CD14-positive monocyte (primary cell): ENCODE measurements at regions not wholly inside any gene's neighbourhood (a gene's known extent, or its start where the extent isn't known, plus 50 kb on each side); places are given as distances from the start of the nearest gene placed in this dataset.

Source experiments
- DNase-seq, 3 donors: peaks; one replicate each; pipeline ENCODE4 v3.0.0-alpha.2; 2011 to 2022
- H2AFZ ChIP-seq: 2 replicates; pipeline ENCODE4 v1.6.0; 2012; ENCODE audit warnings: mild to moderate bottlenecking, low read depth, low read length, inconsistent platforms; ENCODE audit not compliant: insufficient read depth, poor library complexity, severe bottlenecking
- H3K27ac ChIP-seq, 2 donors: 1 replicate in 1 of 2; 2 replicates in 1 of 2; pipeline ENCODE4 v1.5.1; 2012 to 2013; ENCODE audit warnings: low read length in 2 of 2, control low read depth in 1 of 2, inconsistent platforms in 1 of 2, low read depth in 1 of 2, mild to moderate bottlenecking in 1 of 2
- H3K27me3 ChIP-seq, 2 donors: one replicate each; pipeline versions ENCODE4 v1.6.0 to v1.6.1; 2011 to 2013; ENCODE audit warnings: low read length in 2 of 2; ENCODE audit not compliant: control insufficient read depth in 2 of 2, insufficient read depth in 2 of 2
- H3K36me3 ChIP-seq, 2 donors: replicated peaks in 1 of 2; 1 replicate in 1 of 2; 2 replicates in 1 of 2; pipeline versions ENCODE4 v1.5.1 to v1.6.1; 2012 to 2013; ENCODE audit warnings: low read length in 2 of 2, control low read depth in 1 of 2, inconsistent platforms in 1 of 2, mild to moderate bottlenecking in 1 of 2; ENCODE audit not compliant: insufficient read depth in 2 of 2, control insufficient read depth in 1 of 2
- H3K4me1 ChIP-seq, 2 donors: 1 replicate in 1 of 2; 2 replicates in 1 of 2; pipeline versions ENCODE4 v1.5.1 to v1.6.1; 2012 to 2013; ENCODE audit warnings: low read length in 2 of 2, control low read depth in 1 of 2, inconsistent platforms in 1 of 2, mild to moderate bottlenecking in 1 of 2, moderate library complexity in 1 of 2; ENCODE audit not compliant: insufficient read depth in 2 of 2, control insufficient read depth in 1 of 2
- H3K4me2 ChIP-seq: replicated peaks from 2 replicates; pipeline ENCODE3; 2012; ENCODE audit warnings: low read length, moderate library complexity, mild to moderate bottlenecking; ENCODE audit not compliant: poor library complexity, severe bottlenecking; ENCODE audit errors: extremely low read depth
- H3K4me3 ChIP-seq, 3 experiments: fragments of 200-600 bp in 1 of 3; sonication (generic) in 1 of 3; replicated peaks in 1 of 3; 1 replicate in 2 of 3; 2 replicates in 1 of 3; pipeline ENCODE4 v1.5.1; 2011 to 2013; ENCODE audit warnings: low read length in 3 of 3, mild to moderate bottlenecking in 3 of 3, control low read depth in 2 of 3, low read depth in 2 of 3, inconsistent platforms in 1 of 3, moderate library complexity in 1 of 3
- H3K79me2 ChIP-seq: 2 replicates; pipeline ENCODE4 v1.6.0; 2012; ENCODE audit warnings: mild to moderate bottlenecking, control low read depth, inconsistent platforms, low read length, moderate library complexity; ENCODE audit not compliant: insufficient read depth
- H3K9ac ChIP-seq: 2 replicates; pipeline ENCODE4 v1.6.0; 2017; ENCODE audit warnings: low read length, mild to moderate bottlenecking; ENCODE audit not compliant: insufficient read depth, poor library complexity, severe bottlenecking
- H3K9me3 ChIP-seq, 2 donors: replicated peaks in 1 of 2; 1 replicate in 1 of 2; 2 replicates in 1 of 2; pipeline versions ENCODE4 v1.5.1 to v1.6.1; 2012 to 2013; ENCODE audit warnings: low read length in 2 of 2, control low read depth in 1 of 2; ENCODE audit not compliant: control insufficient read depth in 1 of 2, insufficient read depth in 1 of 2
- H4K20me1 ChIP-seq: 2 replicates; pipeline ENCODE4 v1.6.0; 2012; ENCODE audit warnings: mild to moderate bottlenecking, low read length, control low read depth, moderate library complexity; ENCODE audit not compliant: insufficient read depth
- H3K27ac Mint-ChIP-seq, 7 donors: one replicate each; pipeline ENCODE4 v1.8.0; 2020; ENCODE audit warnings: mild to moderate bottlenecking in 7 of 7, mixed read lengths in 7 of 7, moderate library complexity in 6 of 7, inconsistent platforms in 2 of 7
- H3K27me3 Mint-ChIP-seq, 3 donors: one replicate each; pipeline ENCODE4 v1.8.0; 2021 to 2022; ENCODE audit warnings: low read depth in 3 of 3, mild to moderate bottlenecking in 3 of 3, mixed read lengths in 3 of 3, moderate library complexity in 3 of 3, inconsistent platforms in 1 of 3
- H3K36me3 Mint-ChIP-seq, 2 donors: one replicate each; pipeline ENCODE4 v1.8.0; 2020; ENCODE audit warnings: mixed read lengths in 2 of 2, inconsistent platforms in 1 of 2, mild to moderate bottlenecking in 1 of 2
- H3K4me1 Mint-ChIP-seq: one replicate; pipeline ENCODE4 v1.8.0; 2020; ENCODE audit warnings: mild to moderate bottlenecking, mixed read lengths
- H3K4me3 Mint-ChIP-seq, 2 donors: one replicate each; pipeline ENCODE4 v1.8.0; 2020; ENCODE audit warnings: mild to moderate bottlenecking in 2 of 2, mixed read lengths in 2 of 2, moderate library complexity in 1 of 2
- H3K9me3 Mint-ChIP-seq, 7 donors: one replicate each; pipeline ENCODE4 v1.8.0; 2020 to 2022; ENCODE audit warnings: mixed read lengths in 7 of 7, mild to moderate bottlenecking in 6 of 7, moderate library complexity in 6 of 7, inconsistent platforms in 2 of 7
- WGBS: methylation state at CpG from one replicate; pipeline ENCODE4 v1.1.5; 2013; ENCODE audit warnings: missing lambda C conversion rate; ENCODE audit not compliant: insufficient coverage; 5-methylcytosine and 5-hydroxymethylcytosine counted together
- intact Hi-C, 2 donors: fragments of 100-400 bp; cut with micrococcal nuclease; formaldehyde crosslinking; loops; one replicate each; pipeline versions ENCODE4 v1.15.0 to v1.15.1; 2023
- TF ChIP-seq, protein P1 (sequence below): fragments of 200-600 bp; IDR thresholded peaks from one replicate; pipeline ENCODE4 v1.8.0; 2022; ENCODE audit warnings: antibody characterized with exemption, mild to moderate bottlenecking

DNA sequence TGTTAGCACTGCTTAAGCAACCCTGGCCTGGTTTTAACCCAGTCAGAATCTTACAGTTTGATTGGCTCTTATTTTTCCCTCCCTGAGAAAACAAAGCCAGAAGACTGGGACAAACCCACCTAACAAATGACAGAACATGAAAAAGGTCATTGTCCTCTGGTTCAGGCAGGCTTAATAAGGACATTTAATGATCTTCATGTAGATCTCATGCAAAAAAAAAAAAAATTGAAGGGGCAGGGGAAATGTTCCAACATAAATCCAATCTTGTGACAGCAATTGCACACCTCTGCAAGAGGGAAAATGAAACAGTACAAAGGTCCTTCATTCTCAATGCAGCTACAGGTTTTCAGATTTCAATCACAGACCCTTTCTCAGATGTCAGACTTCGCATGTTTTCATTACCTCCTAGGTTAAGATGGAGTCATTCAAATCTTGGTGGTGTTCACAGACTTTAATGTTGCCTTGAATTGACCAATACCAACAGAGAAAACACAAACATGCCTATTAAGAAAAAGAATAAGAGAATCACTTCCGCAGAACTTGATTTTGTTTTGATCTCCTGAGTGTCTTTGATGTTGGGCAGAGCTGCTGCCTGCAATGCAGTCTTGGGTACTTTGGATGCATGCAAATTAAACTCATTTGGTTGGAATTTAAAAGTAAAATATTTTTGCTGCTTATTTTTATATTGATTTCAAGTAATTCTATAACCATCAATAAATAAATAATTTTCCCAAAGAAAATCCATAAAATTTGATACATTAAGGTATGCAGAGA is 359.0 kb downstream of the BTG1 start:
- no peaks in the 10 kb centered on the region for H3K9me3 ChIP-seq
- Mint-ChIP-seq H3K27me3 (peaks cover 0 to 4% (median 2%) of the 10 kb centered on the region in 3 donors), H3K4me3 (no peak overlapping the region), H3K4me1 (no peaks in the 10 kb centered on the region), H3K9me3 (peaks cover 0 to 6% (median 2%) of the 10 kb centered on the region in 7 donors), H3K27ac (no peak overlapping the region), H3K36me3 (no peaks in the 10 kb centered on the region)
- no peaks in the 10 kb centered on the region for H3K79me2 ChIP-seq
- H3K27ac ChIP-seq: no peak overlapping the region
- TF ChIP-seq, protein P1, sequence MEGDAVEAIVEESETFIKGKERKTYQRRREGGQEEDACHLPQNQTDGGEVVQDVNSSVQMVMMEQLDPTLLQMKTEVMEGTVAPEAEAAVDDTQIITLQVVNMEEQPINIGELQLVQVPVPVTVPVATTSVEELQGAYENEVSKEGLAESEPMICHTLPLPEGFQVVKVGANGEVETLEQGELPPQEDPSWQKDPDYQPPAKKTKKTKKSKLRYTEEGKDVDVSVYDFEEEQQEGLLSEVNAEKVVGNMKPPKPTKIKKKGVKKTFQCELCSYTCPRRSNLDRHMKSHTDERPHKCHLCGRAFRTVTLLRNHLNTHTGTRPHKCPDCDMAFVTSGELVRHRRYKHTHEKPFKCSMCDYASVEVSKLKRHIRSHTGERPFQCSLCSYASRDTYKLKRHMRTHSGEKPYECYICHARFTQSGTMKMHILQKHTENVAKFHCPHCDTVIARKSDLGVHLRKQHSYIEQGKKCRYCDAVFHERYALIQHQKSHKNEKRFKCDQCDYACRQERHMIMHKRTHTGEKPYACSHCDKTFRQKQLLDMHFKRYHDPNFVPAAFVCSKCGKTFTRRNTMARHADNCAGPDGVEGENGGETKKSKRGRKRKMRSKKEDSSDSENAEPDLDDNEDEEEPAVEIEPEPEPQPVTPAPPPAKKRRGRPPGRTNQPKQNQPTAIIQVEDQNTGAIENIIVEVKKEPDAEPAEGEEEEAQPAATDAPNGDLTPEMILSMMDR: no peak
- no peaks in the 10 kb centered on the region for H3K4me1 ChIP-seq
- no CpG with 5 or more reads among the region's 2 CpGs for WGBS
- no peak overlapping the region for H3K4me2 ChIP-seq
- DNase-seq: no peak
- no peaks in the 10 kb centered on the region for H3K27me3 ChIP-seq
- H4K20me1 ChIP-seq: no peaks in the 10 kb centered on the region
- H3K36me3 ChIP-seq: no peaks in the 10 kb centered on the region
- H2AFZ ChIP-seq: no peak overlapping the region
- intact Hi-C loops: no loop called here
- H3K9ac ChIP-seq: no peak overlapping the region
- no peak overlapping the region for H3K4me3 ChIP-seq

DNA sequence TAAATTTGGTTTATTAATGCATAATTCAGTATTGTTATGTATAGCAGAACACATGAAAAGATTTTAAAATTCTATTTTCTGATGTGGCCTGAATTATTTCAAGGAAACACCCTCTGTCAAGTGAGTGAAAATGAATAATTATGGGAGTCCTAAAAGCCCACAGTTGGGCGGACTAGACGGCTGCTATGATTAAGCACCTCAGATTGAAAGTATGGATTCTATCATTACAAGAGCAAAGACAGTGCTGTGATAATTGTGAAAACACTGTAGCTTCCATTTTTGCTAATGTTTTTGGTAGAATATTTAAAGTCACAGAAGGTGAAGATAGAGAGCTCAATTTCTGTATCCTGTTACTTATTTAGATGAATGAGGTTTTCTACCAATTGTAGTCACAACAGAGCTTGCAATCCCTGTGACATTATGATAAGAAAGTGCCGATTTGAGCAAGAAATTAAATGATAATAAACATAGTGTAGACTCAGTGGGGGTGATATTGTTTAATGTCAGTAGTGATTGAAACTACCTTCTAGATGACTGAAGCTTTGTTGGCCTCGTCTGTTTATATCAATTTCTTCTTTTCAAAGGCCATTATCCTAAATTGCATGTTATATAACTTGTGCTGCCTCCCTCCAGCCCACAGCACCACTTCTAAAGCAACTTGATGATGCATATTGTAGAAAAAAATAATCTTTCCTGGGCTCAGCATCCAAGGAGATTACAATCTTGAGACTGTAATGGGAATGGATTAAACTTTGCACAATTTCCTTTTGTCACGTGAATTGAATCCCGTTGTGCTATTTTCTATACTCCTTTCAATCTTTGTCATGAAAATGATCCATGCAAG is 359.8 kb downstream of the BTG1 start:
- Histone ChIP-seq H3K4me1 (no peaks in the 10 kb centered on the region), H4K20me1 (no peaks in the 10 kb centered on the region), H3K36me3 (no peaks in the 10 kb centered on the region), H2AFZ (no peak overlapping the region), H3K4me2 (no peak overlapping the region), H3K4me3 (no peak overlapping the region), H3K27me3 (no peaks in the 10 kb centered on the region), H3K27ac (no peak overlapping the region), H3K79me2 (no peaks in the 10 kb centered on the region), H3K9me3 (no peaks in the 10 kb centered on the region), H3K9ac (no peak overlapping the region)
- intact Hi-C loops: no loop called here
- TF ChIP-seq, protein P1: no peak
- no peaks in the 10 kb centered on the region for H3K4me1 Mint-ChIP-seq
- H3K27ac Mint-ChIP-seq: no peak overlapping the region
- DNase-seq: no peak
- WGBS: 92% methylated on average over 4 of the region's 6 CpGs
- no peaks in the 10 kb centered on the region for H3K36me3 Mint-ChIP-seq
- peaks cover 0 to 4% (median 2%) of the 10 kb centered on the region in 3 donors for H3K27me3 Mint-ChIP-seq
- H3K9me3 Mint-ChIP-seq: peaks cover 0 to 3% (median 0%) of the 10 kb centered on the region in 7 donors
- H3K4me3 Mint-ChIP-seq: no peak overlapping the region
